ENCODE measurements at regions not wholly inside any gene's neighbourhood (a gene's known extent, or its start where the extent isn't known, plus 50 kb on each side); places are given as distances from the start of the nearest gene placed in this dataset.

GRCh38 chr3:27907148-27907547 lies 185.0 kb upstream of the EOMES start:
- in situ Hi-C loops (cut with HindIII; ENCODE audit: low pct_unique_long_range_greater_than_20kb, low sequenced_read_pairs): no loop called here
- Histone ChIP-seq H3K9me3 (ENCODE audit: control insufficient read depth, insufficient read depth, low read depth, low read length) (no peaks in the 10 kb centered on the region), H3K27me3 (ENCODE audit: control insufficient read depth, insufficient read depth, low read length) (no peaks in the 10 kb centered on the region), H3K4me3 (ENCODE audit: low read depth in 2 of 2, low read length in 2 of 2) (no peak overlapping the region), H3K4me1 (ENCODE audit: control insufficient read depth, insufficient read depth, low read length) (no peaks in the 10 kb centered on the region), H3K36me3 (ENCODE audit: control insufficient read depth, insufficient read depth, low read length) (no peaks in the 10 kb centered on the region), H3K27ac (ENCODE audit: low read length) (no peak overlapping the region)
- TF ChIP-seq TCF7L2 (IDR thresholded peaks at IDR 0.05; ENCODE audit: low read depth, low read length): no peak
- TF ChIP-seq POLR2AphosphoS5 (IDR thresholded peaks at IDR 0.05; ENCODE audit: low read depth, low read length): no peak
- no peak for TF ChIP-seq SIN3A (IDR thresholded peaks at IDR 0.05; ENCODE audit: borderline replicate concordance, insufficient read depth, low read depth, low read length)
- TF ChIP-seq CTCF (IDR thresholded peaks at IDR 0.05): no peak
- no peak for TF ChIP-seq REST (IDR thresholded peaks at IDR 0.05; ENCODE audit: insufficient read depth in 1 of 2, low read depth in 2 of 2, low read length in 1 of 2)
- ATAC-seq: no peak
- ChIA-PET POLR2A (no interaction called here), CTCF (no interaction called here)
- intact Hi-C loops (cut with micrococcal nuclease; ENCODE audit: unreplicated experiment): no loop called here
- DNase-seq (ENCODE audit: low read depth, low spot score): no peak
- BruUV-seq (replicated peaks): no TSS peak

- ChIA-PET POLR2A (no interaction called here), CTCF (no interaction called here)
- ATAC-seq (no peak), DNase-seq (ENCODE audit: low read depth, low spot score) (no peak)
- Histone ChIP-seq H3K27ac (ENCODE audit: low read length) (no peak overlapping the region), H3K27me3 (ENCODE audit: control insufficient read depth, insufficient read depth, low read length) (no peaks in the 10 kb centered on the region), H3K4me1 (ENCODE audit: control insufficient read depth, insufficient read depth, low read length) (no peaks in the 10 kb centered on the region), H3K4me3 (ENCODE audit: low read depth in 2 of 2, low read length in 2 of 2) (no peak overlapping the region), H3K36me3 (ENCODE audit: control insufficient read depth, insufficient read depth, low read length) (no peaks in the 10 kb centered on the region), H3K9me3 (ENCODE audit: control insufficient read depth, insufficient read depth, low read depth, low read length) (no peaks in the 10 kb centered on the region)
- BruUV-seq (replicated peaks): no TSS peak
- intact Hi-C loops (cut with micrococcal nuclease; ENCODE audit: unreplicated experiment): no loop called here
- in situ Hi-C loops (cut with HindIII; ENCODE audit: low pct_unique_long_range_greater_than_20kb, low sequenced_read_pairs): no loop called here
- TF ChIP-seq TCF7L2 (IDR thresholded peaks at IDR 0.05; ENCODE audit: low read depth, low read length) (no peak), POLR2AphosphoS5 (IDR thresholded peaks at IDR 0.05; ENCODE audit: low read depth, low read length) (no peak), REST (IDR thresholded peaks at IDR 0.05; ENCODE audit: insufficient read depth in 1 of 2, low read depth in 2 of 2, low read length in 1 of 2) (no peak), CTCF (IDR thresholded peaks at IDR 0.05) (no peak), SIN3A (IDR thresholded peaks at IDR 0.05; ENCODE audit: borderline replicate concordance, insufficient read depth, low read depth, low read length) (no peak)
Observed at GRCh38 chr3:27907929-27908328, 185.8 kb upstream of the EOMES start.
